Adipocyte (in vitro differentiated cells): ENCODE measurements at regions not wholly inside any gene's neighbourhood (a gene's known extent, or its start where the extent isn't known, plus 50 kb on each side); places are given as distances from the start of the nearest gene placed in this dataset.
"Not testable (repeated sequence)": the region's sequence is repeated elsewhere in the genome, so short reads cannot be mapped to it uniquely, and the experiment has no call there.

ENCODE experiments used
- DNase-seq: peaks from one replicate; pipeline ENCODE4 v3.0.0-alpha.2; 2015; ENCODE audit warnings: low read depth
- H3K27me3 ChIP-seq: replicated peaks from 2 replicates; pipeline ENCODE4 v1.7.0; 2013; ENCODE audit warnings: mild to moderate bottlenecking, low read length, moderate library complexity; ENCODE audit not compliant: control insufficient read depth, insufficient read depth
- H3K36me3 ChIP-seq: 2 replicates; pipeline ENCODE4 v1.7.0; 2013; ENCODE audit warnings: low read length, mild to moderate bottlenecking, moderate library complexity; ENCODE audit not compliant: control insufficient read depth, insufficient read depth, severe bottlenecking
- H3K4me1 ChIP-seq: 2 replicates; pipeline ENCODE4 v1.7.0; 2013; ENCODE audit warnings: mild to moderate bottlenecking, low read length, moderate library complexity; ENCODE audit not compliant: control insufficient read depth, insufficient read depth
- H3K4me3 ChIP-seq: 2 replicates; pipeline ENCODE4 v1.7.0; 2013; ENCODE audit warnings: mild to moderate bottlenecking, low read length, moderate library complexity
- H3K9ac ChIP-seq: 2 replicates; pipeline ENCODE4 v1.7.0; 2013; ENCODE audit warnings: mild to moderate bottlenecking, low read length, moderate library complexity
- H3K9me3 ChIP-seq: 2 replicates; pipeline ENCODE4 v1.7.0; 2013; ENCODE audit warnings: mild to moderate bottlenecking, low read length, moderate library complexity; ENCODE audit not compliant: control insufficient read depth

- Histone ChIP-seq H3K27me3 (peaks cover 35% of the 10 kb centered on the region), H3K36me3 (no peaks in the 10 kb centered on the region), H3K4me1 (no peaks in the 10 kb centered on the region), H3K9ac (no peak overlapping the region), H3K4me3 (no peak overlapping the region), H3K9me3 (no peaks in the 10 kb centered on the region)
- no peak for DNase-seq
These were observed 381.8 kb downstream of the MLLT3 start for GRCh38 chr9:20240498-20240897.

DNA sequence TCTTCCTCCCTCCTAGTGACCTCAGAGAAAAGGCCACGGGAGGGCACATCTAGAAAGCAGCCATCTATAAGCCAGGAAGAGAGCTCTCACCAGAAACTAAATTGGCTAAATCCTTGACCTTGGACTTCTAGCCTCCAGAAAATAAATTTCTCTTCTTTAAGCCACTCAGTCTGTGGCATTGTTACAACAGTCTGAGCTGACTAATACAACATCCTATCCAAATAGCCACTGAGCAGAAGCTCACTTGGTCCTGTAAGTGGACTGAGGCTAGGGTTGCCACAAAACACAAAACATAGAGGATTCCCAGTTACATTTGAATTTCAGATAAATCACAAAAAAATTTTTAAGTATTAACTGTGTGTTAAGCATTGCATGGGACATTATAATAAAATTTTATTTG is 383.4 kb downstream of the MLLT3 start:
- Histone ChIP-seq H3K27me3 (peaks cover 30% of the 10 kb centered on the region), H3K4me3 (no peak overlapping the region), H3K9me3 (no peaks in the 10 kb centered on the region), H3K4me1 (no peaks in the 10 kb centered on the region), H3K36me3 (no peaks in the 10 kb centered on the region), H3K9ac (no peak overlapping the region)
- DNase-seq = no peak

- Histone ChIP-seq H3K36me3 (no peaks in the 10 kb centered on the region), H3K9ac (no peak overlapping the region), H3K4me3 (no peak overlapping the region), H3K27me3 (peaks cover 20% of the 10 kb centered on the region), H3K9me3 (no peaks in the 10 kb centered on the region), H3K4me1 (no peaks in the 10 kb centered on the region)
- DNase-seq = no peak
These were observed 384.6 kb downstream of the MLLT3 start for GRCh38 chr9:20237686-20238085.

DNA sequence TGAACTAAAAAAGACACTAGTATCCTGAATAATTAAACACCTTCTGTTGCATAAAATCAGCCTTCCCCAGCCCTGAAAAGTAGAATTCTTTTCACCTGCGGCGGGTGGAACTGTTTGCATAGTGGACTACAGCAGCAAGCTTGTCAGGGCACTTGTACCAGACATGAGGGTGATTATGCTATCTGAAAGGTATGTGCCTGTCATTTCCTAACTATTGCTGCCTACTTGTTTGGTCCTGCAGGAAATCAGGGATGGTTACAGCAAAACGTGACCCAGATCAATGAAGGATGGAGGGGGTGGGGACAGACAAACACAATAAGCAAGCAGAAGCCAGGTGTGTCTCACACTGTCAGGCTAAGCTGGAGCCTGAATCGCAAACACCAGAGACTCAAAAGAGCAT is 385.6 kb downstream of the MLLT3 start:
- Histone ChIP-seq H3K4me3 (no peak overlapping the region), H3K4me1 (no peaks in the 10 kb centered on the region), H3K27me3 (peaks cover 10% of the 10 kb centered on the region), H3K9ac (no peak overlapping the region), H3K36me3 (no peaks in the 10 kb centered on the region), H3K9me3 (no peaks in the 10 kb centered on the region)
- no peak for DNase-seq

GRCh38 chr9:20235206-20235605 is 387.1 kb downstream of the MLLT3 start:
- H3K9me3 ChIP-seq, H3K9ac ChIP-seq, DNase-seq, H3K36me3 ChIP-seq, H3K4me1 ChIP-seq, H3K27me3 ChIP-seq, H3K4me3 ChIP-seq: not testable (repeated sequence)

DNA sequence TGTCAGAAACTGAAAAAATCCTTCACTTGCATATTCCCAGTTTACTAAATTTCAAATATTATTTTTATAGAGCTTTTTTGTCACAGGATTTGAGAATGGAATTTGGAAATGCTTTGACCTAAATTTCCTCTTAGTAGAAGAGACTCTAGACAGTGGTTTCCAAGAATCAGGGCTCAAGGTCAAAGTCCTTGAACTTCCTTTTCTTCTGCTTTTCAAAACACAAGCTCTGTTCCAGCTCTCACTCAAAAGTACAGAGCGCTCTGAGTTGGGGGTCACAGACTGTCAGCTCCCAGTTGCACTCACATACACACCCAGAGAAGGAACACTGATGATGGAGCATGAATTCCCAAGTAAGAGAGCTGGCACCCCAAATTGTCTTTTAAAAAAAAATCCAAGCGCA is 394.2 kb downstream of the MLLT3 start:
- no peaks in the 10 kb centered on the region for H3K4me1 ChIP-seq
- no peak overlapping the region for H3K4me3 ChIP-seq
- H3K27me3 ChIP-seq = no peaks in the 10 kb centered on the region
- H3K9me3 ChIP-seq = no peaks in the 10 kb centered on the region
- no peak for DNase-seq
- H3K36me3 ChIP-seq = no peaks in the 10 kb centered on the region
- H3K9ac ChIP-seq = no peak overlapping the region

DNA sequence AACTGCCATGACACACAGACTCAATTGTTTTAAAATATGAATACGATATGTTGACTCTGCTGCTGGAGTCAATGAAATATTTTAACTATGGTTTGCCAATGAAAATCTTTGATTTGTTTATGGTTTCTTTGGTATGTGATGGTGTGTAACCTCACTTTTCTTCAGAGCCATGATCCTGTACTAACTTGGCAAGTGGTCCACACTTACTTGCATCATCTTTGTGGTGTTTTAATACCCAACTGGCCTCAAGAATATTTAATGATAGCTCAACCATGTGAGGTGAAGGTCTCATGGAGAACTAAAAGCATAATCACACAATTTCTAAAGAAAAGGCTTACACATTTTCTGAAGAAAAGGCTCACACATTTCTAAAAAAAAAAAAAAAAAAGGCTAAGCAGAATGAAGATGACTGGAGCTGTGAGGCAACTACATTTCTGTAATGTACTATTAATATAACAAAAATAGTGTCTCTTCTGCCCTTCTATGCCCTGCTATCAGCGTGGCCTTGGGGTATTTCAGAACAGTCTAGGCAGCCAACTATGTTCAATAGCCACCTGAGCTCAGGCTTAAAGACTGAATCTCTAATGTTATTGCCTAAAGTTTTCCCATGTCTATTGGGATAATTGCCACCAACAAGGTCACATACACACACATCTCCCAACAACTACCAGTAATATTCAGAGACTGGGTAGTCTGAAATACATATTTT is 395.0 kb downstream of the MLLT3 start:
- H3K4me1 ChIP-seq = no peaks in the 10 kb centered on the region
- no peak overlapping the region for H3K9ac ChIP-seq
- H3K4me3 ChIP-seq = no peak overlapping the region
- no peaks in the 10 kb centered on the region for H3K36me3 ChIP-seq
- H3K27me3 ChIP-seq = no peaks in the 10 kb centered on the region
- H3K9me3 ChIP-seq = no peaks in the 10 kb centered on the region
- DNase-seq = no peak

- H3K27me3 ChIP-seq = no peaks in the 10 kb centered on the region
- no peaks in the 10 kb centered on the region for H3K36me3 ChIP-seq
- H3K4me1 ChIP-seq = no peaks in the 10 kb centered on the region
- DNase-seq = no peak
- H3K9ac ChIP-seq = no peak overlapping the region
- H3K4me3 ChIP-seq = peak overlapping the region; percentile 72
- H3K9me3 ChIP-seq = no peaks in the 10 kb centered on the region
These were observed 396.0 kb downstream of the MLLT3 start for GRCh38 chr9:20226345-20226744.

DNA sequence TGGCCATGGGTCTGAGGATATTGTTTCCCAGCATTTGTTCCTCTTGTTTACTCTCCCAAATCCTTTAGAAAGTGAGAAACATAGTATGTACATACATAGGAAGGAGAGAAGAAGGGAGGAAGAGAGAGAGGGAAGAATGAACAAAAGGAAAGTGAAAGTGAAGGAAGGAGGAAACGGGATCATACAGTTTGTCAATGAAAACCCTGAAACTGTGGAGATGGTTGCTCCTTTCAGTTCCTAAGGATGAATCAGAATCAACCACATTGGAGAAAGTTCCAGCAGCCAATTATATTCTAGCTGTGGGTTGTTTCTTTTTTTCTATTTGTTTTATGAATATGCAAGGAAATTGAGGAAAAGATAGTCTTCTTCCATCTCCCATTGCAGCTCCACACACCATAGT is 396.5 kb downstream of the MLLT3 start:
- H3K27me3 ChIP-seq = no peaks in the 10 kb centered on the region
- H3K9ac ChIP-seq = no peak overlapping the region
- no peaks in the 10 kb centered on the region for H3K36me3 ChIP-seq
- peak; percentile 9 for DNase-seq
- H3K4me1 ChIP-seq = no peaks in the 10 kb centered on the region
- peak overlapping the region; percentile 72 for H3K4me3 ChIP-seq
- no peaks in the 10 kb centered on the region for H3K9me3 ChIP-seq

DNA sequence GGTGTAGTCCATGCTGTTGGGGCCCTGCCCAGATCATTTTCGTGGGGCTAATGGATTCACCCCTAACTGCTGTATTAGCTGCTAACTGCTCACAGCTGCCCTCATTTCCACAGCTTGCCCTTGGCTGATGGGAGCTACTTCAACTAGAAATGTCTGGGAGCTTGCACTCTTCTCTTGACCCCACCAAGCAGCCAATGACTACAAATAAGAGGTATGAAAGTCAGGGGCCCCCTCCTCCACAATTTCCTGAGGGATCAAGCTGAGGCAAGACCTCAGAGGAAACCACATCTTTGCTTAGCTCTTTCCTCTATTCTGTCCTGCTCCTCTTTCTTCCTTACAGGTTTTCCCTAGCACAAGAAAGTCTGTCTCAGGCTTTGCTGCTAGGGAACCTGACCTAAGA is 397.5 kb downstream of the MLLT3 start:
- H3K9ac ChIP-seq = no peak overlapping the region
- H3K27me3 ChIP-seq = no peaks in the 10 kb centered on the region
- no peaks in the 10 kb centered on the region for H3K4me1 ChIP-seq
- H3K9me3 ChIP-seq = no peaks in the 10 kb centered on the region
- no peaks in the 10 kb centered on the region for H3K36me3 ChIP-seq
- no peak overlapping the region for H3K4me3 ChIP-seq
- DNase-seq = no peak

DNA sequence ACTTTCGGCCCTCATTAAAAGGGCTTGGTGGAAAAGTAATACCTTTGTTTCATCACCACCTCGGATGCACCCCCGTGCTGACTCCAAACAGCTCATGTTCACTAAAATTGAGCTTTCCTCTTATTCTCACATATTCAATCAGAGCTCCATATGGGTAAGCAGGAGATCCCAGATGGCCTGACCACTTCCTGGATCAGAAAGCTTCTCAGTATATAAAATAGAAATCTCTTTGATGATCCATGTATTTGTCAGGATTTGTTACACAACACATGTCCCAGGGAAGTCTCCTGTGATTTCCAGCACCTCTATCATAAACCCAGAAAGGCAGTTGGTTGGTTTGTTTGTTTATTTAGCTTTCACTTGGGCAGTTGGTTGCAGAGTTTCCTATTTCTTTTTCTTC is 402.0 kb downstream of the MLLT3 start:
- H3K9ac ChIP-seq = no peak overlapping the region
- H3K27me3 ChIP-seq = no peaks in the 10 kb centered on the region
- no peak overlapping the region for H3K4me3 ChIP-seq
- no peaks in the 10 kb centered on the region for H3K9me3 ChIP-seq
- DNase-seq = no peak
- no peaks in the 10 kb centered on the region for H3K4me1 ChIP-seq
- no peaks in the 10 kb centered on the region for H3K36me3 ChIP-seq

DNA sequence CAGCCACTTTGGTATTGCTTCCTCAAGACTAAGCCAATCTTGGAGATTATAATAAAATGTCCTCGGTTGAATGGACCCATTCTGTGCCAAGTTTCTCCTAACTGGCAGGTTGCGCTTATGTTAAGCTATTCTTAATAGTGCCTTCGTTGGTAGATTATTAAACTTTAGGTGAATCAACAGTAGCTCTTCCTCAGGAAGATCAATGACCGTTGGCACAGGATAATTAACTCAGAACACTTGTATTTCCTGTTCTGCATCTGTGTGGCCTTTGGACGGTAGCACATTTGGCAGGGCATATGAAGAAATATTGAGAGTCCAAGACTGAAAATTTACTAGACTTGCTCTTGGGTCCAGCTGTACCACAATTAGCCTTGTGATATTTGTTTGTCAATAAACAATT is 402.9 kb downstream of the MLLT3 start:
- Histone ChIP-seq H3K9me3 (no peaks in the 10 kb centered on the region), H3K9ac (no peak overlapping the region), H3K4me3 (no peak overlapping the region), H3K36me3 (no peaks in the 10 kb centered on the region), H3K27me3 (no peaks in the 10 kb centered on the region), H3K4me1 (no peaks in the 10 kb centered on the region)
- no peak for DNase-seq
